ENCODE measurements at regions not wholly inside any gene's neighbourhood (a gene's known extent, or its start where the extent isn't known, plus 50 kb on each side); places are given as distances from the start of the nearest gene placed in this dataset.

DNA sequence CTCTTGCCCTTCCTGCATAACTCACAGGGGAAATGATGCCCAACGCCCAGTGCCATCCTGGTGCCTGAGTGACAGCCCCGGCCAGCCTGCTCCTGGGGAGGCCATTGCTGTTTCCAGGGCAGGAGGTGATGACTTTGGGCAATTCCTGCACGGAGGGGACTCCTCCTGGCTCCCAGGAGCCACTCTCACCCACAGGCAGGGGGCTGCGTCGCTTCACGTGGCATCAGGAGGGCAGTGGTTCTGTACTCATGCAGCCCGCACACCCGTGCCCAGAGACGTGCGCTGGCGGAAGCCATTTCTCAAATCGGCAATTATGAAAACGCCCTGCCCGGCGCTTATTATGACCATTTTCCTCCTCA is 272.3 kb downstream of the CTTN start:
- in situ Hi-C loops (cut with MboI; ENCODE audit: low pct_unique_long_range_greater_than_20kb in 2 of 9, low sequenced_read_pairs in 9 of 9, unreplicated experiment in 9 of 9), result no loop called here
- 40 to 100% (median 91%) methylated on average over 1 to 10 of the region's 15 CpGs; no CpG with 5 or more reads in 5 of the 10 experiments for WGBS, 10 experiments
- Histone ChIP-seq H3K4me3 (no peak overlapping the region), H3K27ac (no peak overlapping the region), H3K4me1 (replicated peaks in 1 of 2) (peaks cover 29 to 31% of the 10 kb centered on the region in 2 donors)
- peak in 2 of 8 experiments; percentile 2 to 27 for ATAC-seq (replicated peaks in 6 of 8)

DNA sequence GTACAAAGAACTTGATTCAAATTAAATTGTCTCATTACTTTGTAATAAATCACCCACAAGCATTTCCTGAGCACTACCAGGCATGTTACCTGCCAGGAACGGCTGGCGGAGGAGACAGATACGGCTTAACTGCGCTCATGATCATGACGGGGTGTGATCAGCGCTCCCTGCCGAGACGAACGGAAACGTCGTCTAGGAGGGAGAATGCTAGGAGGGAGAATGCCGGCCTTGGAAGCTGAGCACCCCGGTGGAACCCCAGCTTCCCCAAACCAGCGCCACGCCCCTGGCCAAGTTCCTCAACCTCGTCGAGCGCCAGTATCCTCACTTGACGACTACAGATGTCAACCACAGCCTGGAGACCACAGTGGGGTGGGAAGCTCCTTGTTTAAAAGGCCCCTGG is 272.8 kb downstream of the CTTN start:
- in situ Hi-C loops (cut with MboI; ENCODE audit: low pct_unique_long_range_greater_than_20kb in 2 of 9, low sequenced_read_pairs in 9 of 9, unreplicated experiment in 9 of 9), result no loop called here
- peaks cover 29 to 31% of the 10 kb centered on the region in 2 donors for H3K4me1 ChIP-seq (replicated peaks in 1 of 2)
- 18 to 70% (median 38%) methylated on average over 2 to 11 of the region's 19 CpGs; no CpG with 5 or more reads in 5 of the 10 experiments for WGBS, 10 experiments
- ATAC-seq (replicated peaks in 6 of 8), result peak in 4 of 8 experiments; percentile 35 to 72 (median 42)
- H3K27ac ChIP-seq, result no peak overlapping the region
- no peak overlapping the region for H3K4me3 ChIP-seq

DNA sequence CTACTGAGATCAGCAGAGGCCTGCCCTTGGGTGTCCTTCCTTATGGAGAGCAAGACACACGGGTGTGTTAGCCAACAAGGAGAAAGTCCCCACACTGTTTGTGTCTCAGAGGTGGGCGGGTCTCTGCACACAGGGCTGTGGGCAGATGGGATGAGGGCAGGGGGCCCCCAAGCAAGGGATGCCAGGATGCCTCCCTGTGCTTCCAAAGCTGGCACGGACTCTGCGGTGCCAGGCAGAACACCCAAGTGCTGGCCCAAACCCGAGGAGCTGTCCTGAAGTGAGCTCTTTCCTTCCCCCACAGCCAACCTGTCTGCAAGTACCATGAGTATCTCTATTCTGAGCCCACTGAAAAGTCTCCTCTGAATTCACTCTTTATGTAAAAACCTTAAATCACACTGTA is 273.3 kb downstream of the CTTN start:
- no peak overlapping the region for H3K4me3 ChIP-seq
- H3K4me1 ChIP-seq (replicated peaks in 1 of 2), result peaks cover 29 to 31% of the 10 kb centered on the region in 2 donors
- ATAC-seq (replicated peaks in 6 of 8), result no peak
- WGBS, 10 experiments, result 7 to 100% (median 58%) methylated on average over 1 to 5 of the region's 5 CpGs; no CpG with 5 or more reads in 6 of the 10 experiments
- in situ Hi-C loops (cut with MboI; ENCODE audit: low pct_unique_long_range_greater_than_20kb in 2 of 9, low sequenced_read_pairs in 9 of 9, unreplicated experiment in 9 of 9), result no loop called here
- H3K27ac ChIP-seq, result no peak overlapping the region

DNA sequence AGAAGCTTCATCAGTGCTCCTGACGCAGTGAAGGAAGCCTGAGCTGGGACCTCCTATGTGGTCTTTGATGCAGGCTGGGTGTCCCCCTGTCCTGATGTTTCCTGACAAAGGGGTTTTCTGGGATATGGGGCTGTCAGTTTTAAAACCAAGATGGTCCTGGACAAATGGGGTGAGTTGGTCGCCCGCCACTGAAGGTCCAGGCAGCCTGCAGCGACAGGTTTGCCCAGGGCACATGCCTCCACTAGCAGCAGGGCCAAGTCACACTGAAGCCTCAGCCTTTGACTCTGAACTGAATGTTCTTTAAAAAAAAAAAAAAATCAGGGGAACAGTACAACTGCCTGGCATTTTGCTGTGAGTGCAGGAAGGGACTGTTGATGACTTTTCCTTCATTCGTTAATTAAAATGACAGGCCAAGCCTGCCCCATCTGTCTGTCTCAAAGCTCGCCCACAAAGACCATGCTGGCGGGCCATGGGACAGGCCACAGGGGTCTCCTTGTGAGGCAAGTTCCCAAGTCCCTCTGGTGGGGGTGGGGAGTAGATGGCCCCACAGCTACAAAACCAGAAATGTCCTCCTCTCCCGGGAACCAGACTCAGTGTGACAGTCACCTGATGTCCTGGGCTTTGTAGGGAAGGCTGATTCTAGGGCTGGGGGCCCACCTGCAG is 274.8 kb downstream of the CTTN start:
- Histone ChIP-seq H3K4me1 (replicated peaks in 1 of 2) (peaks cover 29 to 31% of the 10 kb centered on the region in 2 donors), H3K27ac (no peak overlapping the region), H3K4me3 (no peak overlapping the region)
- in situ Hi-C loops (cut with MboI; ENCODE audit: low pct_unique_long_range_greater_than_20kb in 2 of 9, low sequenced_read_pairs in 9 of 9, unreplicated experiment in 9 of 9), result no loop called here
- ATAC-seq (replicated peaks in 6 of 8), result peak in 4 of 8 experiments; percentile 16 to 67 (median 54)
- WGBS, 10 experiments, result 40 to 100% (median 70%) methylated on average over 1 to 5 of the region's 8 CpGs; no CpG with 5 or more reads in 5 of the 10 experiments

DNA sequence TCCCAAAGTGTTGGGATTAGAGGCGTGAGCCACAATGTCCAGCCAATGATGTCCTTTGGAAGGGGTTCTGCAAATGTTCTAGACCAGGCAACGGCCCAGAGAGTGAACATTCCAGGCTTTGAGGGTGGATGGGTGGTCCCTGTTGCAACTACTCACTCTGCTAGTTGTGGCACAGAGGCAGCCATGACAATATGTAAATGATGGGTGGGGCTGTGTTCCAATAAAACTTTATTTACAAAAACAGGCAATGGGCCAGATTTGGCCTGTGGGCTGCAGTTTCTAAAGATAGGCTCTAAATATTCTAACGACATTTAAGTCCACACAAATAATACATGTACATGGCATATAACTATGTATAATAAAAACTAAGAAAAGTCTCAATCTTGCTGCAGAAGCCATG is 276.3 kb downstream of the CTTN start:
- WGBS, 10 experiments, result 20 to 100% (median 86%) methylated on average over 1 to 2 of the region's 3 CpGs; no CpG with 5 or more reads in 5 of the 10 experiments
- Histone ChIP-seq H3K4me1 (replicated peaks in 1 of 2) (peaks cover 21 to 31% of the 10 kb centered on the region in 2 donors), H3K4me3 (no peak overlapping the region), H3K27ac (no peak overlapping the region)
- no peak for ATAC-seq (replicated peaks in 6 of 8)
- in situ Hi-C loops (cut with MboI; ENCODE audit: low pct_unique_long_range_greater_than_20kb in 2 of 9, low sequenced_read_pairs in 9 of 9, unreplicated experiment in 9 of 9), result no loop called here

DNA sequence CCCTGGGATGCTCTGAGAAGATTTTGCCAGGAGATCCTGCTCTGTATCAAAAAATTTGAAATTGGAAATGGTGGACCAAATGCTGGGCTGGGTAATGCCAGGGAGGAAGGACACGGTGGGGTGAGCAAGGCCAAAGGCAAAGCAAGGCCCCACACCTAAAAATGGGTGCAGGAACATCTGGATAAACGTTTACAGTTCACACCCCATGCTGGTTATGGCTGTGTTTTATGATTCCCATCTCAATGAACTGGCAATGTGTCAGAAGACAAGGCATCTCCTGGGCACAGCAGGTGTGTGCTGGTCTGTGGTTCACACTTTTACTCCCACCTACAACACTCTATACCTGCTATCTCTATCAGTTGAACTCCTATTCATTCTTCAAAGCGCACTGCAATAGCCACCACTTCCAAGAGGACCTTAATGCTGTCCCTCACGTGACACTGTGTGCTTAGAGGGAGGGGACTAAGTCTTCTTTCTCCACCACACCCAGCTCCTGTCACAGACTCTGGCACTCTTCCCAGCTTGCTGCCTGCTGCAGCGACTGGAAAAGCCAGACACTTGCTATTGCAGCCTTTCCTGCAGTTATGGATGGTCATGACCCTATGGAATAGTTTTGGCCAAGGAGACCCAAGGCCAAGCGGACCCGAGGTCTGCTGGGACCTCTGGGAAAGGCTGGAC is 277.5 kb downstream of the CTTN start:
- H3K4me3 ChIP-seq, result no peak overlapping the region
- in situ Hi-C loops (cut with MboI; ENCODE audit: low pct_unique_long_range_greater_than_20kb in 2 of 9, low sequenced_read_pairs in 9 of 9, unreplicated experiment in 9 of 9), result no loop called here
- WGBS, 10 experiments, result 0 to 100% (median 50%) methylated on average over 1 to 5 of the region's 7 CpGs; no CpG with 5 or more reads in 3 of the 10 experiments
- no peak overlapping the region for H3K27ac ChIP-seq
- peaks cover 8 to 21% of the 10 kb centered on the region in 2 donors for H3K4me1 ChIP-seq (replicated peaks in 1 of 2)
- peak in 6 of 8 experiments; percentile 21 to 67 (median 60) for ATAC-seq (replicated peaks in 6 of 8)

DNA sequence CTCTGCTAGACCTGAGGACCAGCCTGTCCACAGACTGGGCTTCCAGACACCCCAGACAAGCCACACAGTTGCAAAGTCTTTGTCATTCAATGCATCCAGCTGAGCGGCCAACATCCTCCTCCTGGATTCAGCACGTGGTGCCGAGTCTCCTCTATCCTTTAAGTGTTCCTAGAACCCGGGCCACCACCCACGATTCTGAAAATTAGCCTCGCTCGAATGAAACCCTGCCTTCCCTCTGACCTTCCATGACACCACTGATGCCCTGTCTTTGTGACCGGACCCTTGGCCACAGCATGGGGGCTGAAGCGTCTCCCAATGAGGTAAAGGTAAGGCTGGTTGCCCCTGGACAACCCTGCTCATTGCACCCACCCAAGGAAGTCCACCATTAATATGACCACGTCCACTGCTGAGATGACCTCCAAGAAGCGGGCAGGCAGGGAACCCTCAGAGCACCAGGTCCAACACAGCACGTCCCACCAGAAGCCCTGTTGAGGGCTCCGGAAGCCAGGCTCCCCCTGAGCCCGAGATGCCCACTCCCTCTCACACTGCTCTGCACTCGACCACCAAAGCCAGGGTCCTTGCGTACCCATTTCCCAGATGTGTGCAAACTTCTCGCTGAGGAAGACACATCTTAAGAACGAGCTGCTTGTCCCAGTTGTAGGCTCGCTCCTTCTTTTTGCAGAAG is 279.0 kb downstream of the CTTN start:
- H3K4me1 ChIP-seq (replicated peaks in 1 of 2), result peaks cover 4 to 12% of the 10 kb centered on the region in 2 donors
- no peak for ATAC-seq (replicated peaks in 6 of 8)
- WGBS, 10 experiments, result 60 to 90% (median 78%) methylated on average over 1 to 15 of the region's 19 CpGs; no CpG with 5 or more reads in 4 of the 10 experiments
- in situ Hi-C loops (cut with MboI; ENCODE audit: low pct_unique_long_range_greater_than_20kb in 2 of 9, low sequenced_read_pairs in 9 of 9, unreplicated experiment in 9 of 9), result no loop called here
- no peak overlapping the region for H3K27ac ChIP-seq
- H3K4me3 ChIP-seq, result no peak overlapping the region

DNA sequence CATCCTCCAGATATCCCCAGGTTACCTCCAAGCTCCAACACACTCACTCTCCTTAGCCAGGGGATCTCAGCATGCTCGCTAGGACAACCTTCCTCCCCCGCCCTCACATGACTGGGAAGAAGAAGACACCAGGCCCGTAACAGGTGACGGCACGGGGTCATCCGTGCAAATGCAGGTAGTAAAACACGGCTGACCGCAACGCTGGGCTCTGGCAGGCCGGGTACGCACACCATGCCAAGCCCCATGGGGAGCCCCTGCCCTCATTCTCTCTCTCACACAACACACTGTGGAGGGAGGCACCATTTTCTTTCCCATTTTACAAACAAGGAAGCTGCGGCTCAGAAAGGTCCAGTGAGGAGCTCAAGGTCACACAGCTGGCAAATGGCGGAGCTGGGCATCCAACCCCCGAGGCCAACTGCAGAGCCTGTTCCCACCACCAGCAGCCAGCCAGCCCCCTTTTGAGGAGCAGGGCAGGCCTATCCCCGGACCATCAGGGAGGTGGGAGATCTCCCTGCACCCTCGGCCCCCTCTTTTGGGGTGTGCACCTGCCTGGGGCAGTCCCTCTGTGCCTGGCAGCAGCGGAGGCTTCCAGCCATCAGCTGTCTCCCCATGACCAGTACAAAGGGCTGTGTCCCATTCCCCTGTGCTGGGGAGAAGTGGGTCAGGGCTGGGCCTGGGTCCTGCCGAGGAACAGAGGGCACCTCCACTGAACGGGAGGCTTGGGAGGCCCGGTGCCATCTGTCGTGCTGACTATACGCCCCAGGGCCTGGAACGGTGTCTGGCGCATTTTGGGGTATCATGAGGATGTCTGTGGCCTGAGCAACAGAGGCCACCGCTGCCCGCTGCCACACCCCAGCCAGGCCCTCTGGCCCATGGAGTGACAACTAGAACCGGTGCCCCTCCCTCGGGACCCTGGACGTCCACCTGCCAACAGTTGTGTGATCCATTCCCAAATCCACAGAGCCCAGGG is 280.9 kb downstream of the CTTN start:
- Histone ChIP-seq H3K4me1 (replicated peaks in 1 of 2) (peaks cover 4% of the 10 kb centered on the region in 2 donors), H3K27ac (no peak overlapping the region), H3K4me3 (no peak overlapping the region)
- in situ Hi-C loops (cut with MboI; ENCODE audit: low pct_unique_long_range_greater_than_20kb in 2 of 9, low sequenced_read_pairs in 9 of 9, unreplicated experiment in 9 of 9), result no loop called here
- ATAC-seq (replicated peaks in 6 of 8), result no peak
- 20 to 100% (median 82%) methylated on average over 1 to 17 of the region's 29 CpGs; no CpG with 5 or more reads in 1 of the 10 experiments for WGBS, 10 experiments

DNA sequence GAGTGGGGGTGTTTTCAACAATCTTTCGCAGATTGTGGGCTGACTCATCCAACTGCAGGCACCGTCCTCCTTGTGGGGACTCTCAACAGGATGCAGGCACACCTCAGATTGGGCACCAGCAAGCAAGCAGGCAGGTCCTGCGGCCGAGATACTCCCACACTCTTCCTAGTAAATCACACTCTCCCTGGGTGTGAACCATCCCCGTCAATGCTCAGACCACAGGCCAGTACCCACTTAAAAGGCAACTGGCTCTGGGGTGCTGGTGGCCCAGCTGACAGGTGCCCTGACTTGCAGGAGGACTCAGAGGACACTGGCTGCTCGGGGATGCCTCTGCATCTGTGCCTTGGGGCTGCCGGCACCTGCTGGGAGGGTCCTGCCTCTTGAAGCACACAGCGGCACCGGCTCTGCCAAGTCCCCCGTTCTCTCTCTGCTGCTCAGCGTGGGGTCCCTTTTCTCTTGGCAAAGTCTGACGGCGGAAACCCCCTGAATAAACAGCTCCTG is 282.5 kb downstream of the CTTN start:
- Histone ChIP-seq H3K4me3 (no peak overlapping the region), H3K4me1 (replicated peaks in 1 of 2) (no peaks in the 10 kb centered on the region), H3K27ac (no peak overlapping the region)
- WGBS, 10 experiments, result 25 to 80% (median 67%) methylated on average over 2 to 8 of the region's 13 CpGs; no CpG with 5 or more reads in 6 of the 10 experiments
- in situ Hi-C loops (cut with MboI; ENCODE audit: low pct_unique_long_range_greater_than_20kb in 2 of 9, low sequenced_read_pairs in 9 of 9, unreplicated experiment in 9 of 9), result no loop called here
- ATAC-seq (replicated peaks in 6 of 8), result no peak

DNA sequence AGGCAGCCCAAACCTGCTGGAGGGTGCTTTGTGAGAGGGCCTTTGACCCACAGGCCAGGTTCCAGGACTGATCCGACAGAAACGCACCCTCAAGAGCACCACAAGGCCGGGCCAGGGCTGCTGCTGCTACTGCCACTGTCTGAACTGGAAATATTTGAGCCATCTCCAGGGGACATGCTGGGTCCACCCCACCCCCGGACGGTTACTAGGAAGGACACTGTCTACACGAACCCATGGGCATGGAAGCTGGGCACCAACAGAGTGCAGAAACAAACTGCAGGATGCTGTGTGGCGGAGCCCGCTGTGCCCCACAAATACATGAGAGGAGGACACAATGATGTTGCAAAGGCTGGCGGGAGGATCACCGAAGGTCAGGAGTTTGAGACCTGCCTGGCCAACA is 283.7 kb downstream of the CTTN start:
- WGBS, 10 experiments, result 24 to 93% (median 40%) methylated on average over 1 to 8 of the region's 10 CpGs; no CpG with 5 or more reads in 5 of the 10 experiments
- in situ Hi-C loops (cut with MboI; ENCODE audit: low pct_unique_long_range_greater_than_20kb in 2 of 9, low sequenced_read_pairs in 9 of 9, unreplicated experiment in 9 of 9), result no loop called here
- no peak for ATAC-seq (replicated peaks in 6 of 8)

DNA sequence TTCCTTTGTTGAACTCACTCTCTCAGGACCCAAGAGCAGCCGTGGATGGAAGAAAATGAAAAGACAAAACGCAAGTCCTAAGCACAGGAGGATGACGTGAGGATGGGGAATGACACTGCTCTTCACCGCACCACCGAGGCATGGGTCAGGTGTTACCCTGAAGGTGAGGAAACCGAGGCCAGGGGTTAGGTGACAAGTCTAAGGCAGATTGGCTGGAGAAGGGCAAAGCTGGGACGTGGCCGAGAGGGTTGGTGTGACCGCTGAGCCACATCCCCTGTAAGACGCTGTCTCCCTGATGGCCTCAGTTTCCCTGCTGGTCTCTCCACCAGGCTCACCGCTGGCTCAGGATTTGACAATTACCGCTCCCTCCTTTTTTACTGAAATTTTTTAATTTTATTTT is 284.4 kb downstream of the CTTN start:
- in situ Hi-C loops (cut with MboI; ENCODE audit: low pct_unique_long_range_greater_than_20kb in 2 of 9, low sequenced_read_pairs in 9 of 9, unreplicated experiment in 9 of 9), result no loop called here
- 39 to 100% (median 100%) methylated on average over 1 to 11 of the region's 12 CpGs; no CpG with 5 or more reads in 1 of the 10 experiments for whole genome bisulfite sequencing, 10 experiments
- no peak overlapping the region for H3K27ac ChIP-seq
- no peak for ATAC-seq (replicated peaks in 6 of 8)
- H3K4me3 ChIP-seq, result no peak overlapping the region
- H3K4me1 ChIP-seq (replicated peaks in 1 of 2), result no peaks in the 10 kb centered on the region

More for the DNA sequence above, 283.7 kb downstream of the CTTN start:
- no peak overlapping the region for H3K27ac ChIP-seq
- H3K4me1 ChIP-seq (replicated peaks in 1 of 2), result no peaks in the 10 kb centered on the region
- no peak overlapping the region for H3K4me3 ChIP-seq

DNA sequence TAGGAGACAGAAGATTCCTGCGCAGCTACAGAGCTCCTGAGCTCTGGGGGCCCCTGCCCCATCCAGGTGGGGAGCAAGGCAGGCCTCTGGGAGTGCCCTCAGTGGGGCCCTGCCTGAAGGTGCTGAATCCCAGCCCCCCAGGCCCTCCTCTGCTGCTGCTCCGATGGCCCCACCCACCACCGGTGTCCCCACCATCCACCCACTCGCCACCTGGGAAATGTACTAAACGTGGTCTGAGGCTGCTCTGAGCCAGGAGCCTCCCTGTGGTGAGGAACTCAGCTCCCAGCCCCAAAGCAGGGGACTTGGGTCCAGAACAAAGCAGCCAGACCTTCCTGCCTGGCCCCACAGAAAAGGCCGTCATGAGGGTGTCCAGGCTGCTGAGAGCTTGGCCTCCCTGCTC is 289.4 kb downstream of the CTTN start:
- WGBS, 10 experiments, result 90 to 100% methylated on average over 1 to 2 of the region's 6 CpGs; no CpG with 5 or more reads in 8 of the 10 experiments
- in situ Hi-C loops (cut with MboI; ENCODE audit: low pct_unique_long_range_greater_than_20kb in 2 of 9, low sequenced_read_pairs in 9 of 9, unreplicated experiment in 9 of 9), result no loop called here
- Histone ChIP-seq H3K4me3 (no peak overlapping the region), H3K27ac (no peak overlapping the region), H3K4me1 (replicated peaks in 1 of 2) (no peaks in the 10 kb centered on the region)
- no peak for ATAC-seq (replicated peaks in 6 of 8)
